HG03066 (cell line): ENCODE measurements at regions not wholly inside any gene's neighbourhood (a gene's known extent, or its start where the extent isn't known, plus 50 kb on each side); places are given as distances from the start of the nearest gene placed in this dataset.

Experiments used
- ATAC-seq: cut with Tn5 transposase; IDR thresholded peaks from one replicate; pipeline ENCODE4 v1.9.1; 2021; ENCODE audit warnings: low read depth; ENCODE audit not compliant: unreplicated experiment

GRCh38 chr4:4749137-4749536 is 110.3 kb upstream of the MSX1 start:
- no peak for ATAC-seq

GRCh38 chr4:4746444-4746843 is 113.0 kb upstream of the MSX1 start:
- no peak for ATAC-seq

GRCh38 chr4:4740071-4740470 is 119.4 kb upstream of the MSX1 start:
- ATAC-seq: no peak

DNA sequence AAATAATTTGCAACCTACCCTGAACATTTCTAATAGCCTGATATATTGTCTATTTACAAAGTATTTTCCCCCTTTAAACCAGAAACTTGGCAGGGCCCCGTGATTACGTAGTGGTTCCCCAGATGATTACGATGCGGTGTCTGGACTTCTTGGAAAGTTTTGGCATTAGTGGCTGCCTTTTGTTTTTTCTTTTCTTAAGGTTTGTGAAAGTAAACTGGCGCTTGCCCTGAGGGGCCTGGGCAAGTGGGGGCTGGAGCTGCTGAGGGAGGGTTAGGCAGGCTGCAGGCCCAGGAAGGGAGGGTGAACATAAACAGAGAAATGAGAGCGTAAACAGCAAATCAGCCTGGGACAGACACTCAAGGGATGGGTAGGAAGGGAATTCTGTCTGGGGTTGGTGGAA is 123.6 kb upstream of the MSX1 start:
- no peak for ATAC-seq

DNA sequence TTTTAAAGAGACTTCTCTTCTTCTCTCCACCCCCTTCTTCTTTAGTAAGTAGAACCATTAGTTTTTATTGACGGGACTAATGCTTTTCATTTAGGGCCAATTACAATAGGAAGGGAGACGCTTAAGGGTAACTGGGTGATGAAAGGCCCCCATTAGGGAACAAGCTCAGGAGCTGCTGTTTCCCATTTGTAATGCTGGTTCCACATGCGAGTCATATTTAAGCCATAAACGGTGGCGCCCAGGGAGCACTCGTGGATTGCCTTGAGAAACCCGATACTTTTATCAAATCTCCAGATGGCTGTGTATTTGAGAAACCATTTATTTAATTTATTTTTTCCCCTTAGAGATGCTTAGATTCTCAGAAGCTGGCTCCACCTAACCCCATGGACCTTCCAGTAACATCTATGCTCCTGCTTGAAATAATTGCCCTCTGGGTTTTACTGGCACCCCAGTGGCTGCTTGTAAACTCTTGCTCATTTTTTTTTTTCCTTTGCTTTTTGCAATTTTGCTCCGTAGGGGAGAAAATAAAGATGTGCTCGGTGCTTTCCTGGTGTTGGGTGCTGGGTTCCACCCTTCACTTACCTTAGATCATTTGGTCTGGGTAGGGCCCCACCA is 124.2 kb upstream of the MSX1 start:
- ATAC-seq: no peak

- no peak for ATAC-seq
Measured at GRCh38 chr4:4734425-4734824, 125.0 kb upstream of the MSX1 start.

- ATAC-seq: no peak
Measured at GRCh38 chr4:4733663-4734062, 125.8 kb upstream of the MSX1 start.

- ATAC-seq: no peak
Measured at GRCh38 chr4:4730249-4730648, 129.2 kb upstream of the MSX1 start.

DNA sequence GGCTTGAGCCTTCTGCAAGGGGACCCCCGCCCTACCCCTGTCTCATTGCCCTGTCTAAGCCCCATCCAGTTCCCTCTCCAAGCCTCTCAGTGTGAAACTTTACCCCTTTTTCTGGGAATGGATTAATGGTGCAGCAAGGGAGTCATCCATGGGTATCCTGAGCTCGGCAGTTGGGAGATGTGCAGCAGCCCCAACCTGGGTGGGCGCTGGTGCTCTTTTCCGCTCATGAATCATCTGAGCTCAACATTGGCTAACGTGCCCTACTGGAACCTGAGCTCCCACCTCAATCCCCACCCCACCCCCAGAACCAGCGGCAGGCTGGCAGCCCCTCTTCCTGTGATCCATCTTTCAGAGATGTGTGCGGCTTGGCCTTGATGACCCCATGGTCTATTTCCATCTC is 130.3 kb upstream of the MSX1 start:
- no peak for ATAC-seq

DNA sequence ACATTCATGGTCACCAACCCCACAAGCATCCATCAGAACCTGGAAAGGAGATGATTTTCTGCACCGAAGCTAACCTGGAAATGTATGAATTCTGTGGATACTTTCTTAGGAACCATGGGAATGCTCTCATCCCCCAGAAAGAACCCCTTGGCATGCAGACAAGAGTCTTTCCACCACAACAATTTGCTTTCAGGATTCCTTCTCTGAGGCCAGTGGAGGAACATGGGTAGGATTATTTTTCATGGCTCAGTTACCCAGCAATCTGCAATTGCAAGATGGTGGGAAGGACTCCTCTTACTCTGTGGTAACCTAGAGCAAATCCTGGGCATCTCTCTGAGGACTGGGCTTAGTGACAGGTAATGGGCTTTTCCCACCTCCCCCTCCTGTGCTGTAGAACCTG is 131.9 kb upstream of the MSX1 start:
- no peak for ATAC-seq

DNA sequence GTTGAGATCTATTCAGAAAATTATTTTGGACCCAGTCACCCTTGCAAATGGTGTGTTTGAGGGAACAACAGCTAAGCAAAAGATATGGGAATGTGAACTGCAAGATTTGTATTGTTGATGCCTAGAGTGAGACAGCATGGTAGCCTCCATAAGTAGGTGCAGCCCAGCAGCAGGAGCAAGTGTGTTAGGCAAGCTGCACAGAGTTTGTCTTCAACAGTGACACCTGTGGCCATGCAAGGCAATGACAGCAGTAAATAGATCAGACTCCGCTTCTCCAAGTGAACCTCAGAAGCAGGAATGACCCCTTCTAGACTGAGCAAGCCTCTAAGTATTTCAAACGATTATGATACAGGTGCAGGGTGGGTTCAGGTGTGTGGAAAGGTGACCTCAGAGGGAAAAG is 133.4 kb upstream of the MSX1 start:
- ATAC-seq: no peak

- no peak for ATAC-seq
Measured at GRCh38 chr4:4724321-4724720, 135.1 kb upstream of the MSX1 start.

DNA sequence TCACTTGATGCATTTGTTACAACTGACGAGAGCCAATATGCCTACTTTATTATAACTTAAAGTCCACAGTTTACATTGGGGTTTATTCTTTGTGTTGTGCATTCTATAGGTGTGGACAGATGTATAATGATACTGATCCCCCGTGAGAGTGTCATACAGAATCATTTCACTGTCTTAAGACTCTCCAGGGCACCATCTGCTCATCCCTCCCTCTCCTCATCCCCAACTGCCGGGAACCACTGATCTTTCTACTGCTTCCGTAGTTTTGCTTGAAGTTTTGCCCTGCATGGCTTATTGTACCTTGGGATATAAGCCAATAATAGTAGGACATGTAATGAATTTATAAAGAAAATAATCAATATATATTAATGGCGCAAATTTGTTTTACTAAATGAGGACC is 137.8 kb upstream of the MSX1 start:
- ATAC-seq: no peak

- no peak for ATAC-seq
Measured at GRCh38 chr4:4720646-4721045, 138.8 kb upstream of the MSX1 start.

GRCh38 chr4:4719436-4719835 is 140.0 kb upstream of the MSX1 start:
- no peak for ATAC-seq

- no peak for ATAC-seq
Measured at GRCh38 chr4:4717692-4718091, 141.8 kb upstream of the MSX1 start.

- ATAC-seq: no peak
Measured at GRCh38 chr4:4714331-4714730, 145.1 kb upstream of the MSX1 start.

DNA sequence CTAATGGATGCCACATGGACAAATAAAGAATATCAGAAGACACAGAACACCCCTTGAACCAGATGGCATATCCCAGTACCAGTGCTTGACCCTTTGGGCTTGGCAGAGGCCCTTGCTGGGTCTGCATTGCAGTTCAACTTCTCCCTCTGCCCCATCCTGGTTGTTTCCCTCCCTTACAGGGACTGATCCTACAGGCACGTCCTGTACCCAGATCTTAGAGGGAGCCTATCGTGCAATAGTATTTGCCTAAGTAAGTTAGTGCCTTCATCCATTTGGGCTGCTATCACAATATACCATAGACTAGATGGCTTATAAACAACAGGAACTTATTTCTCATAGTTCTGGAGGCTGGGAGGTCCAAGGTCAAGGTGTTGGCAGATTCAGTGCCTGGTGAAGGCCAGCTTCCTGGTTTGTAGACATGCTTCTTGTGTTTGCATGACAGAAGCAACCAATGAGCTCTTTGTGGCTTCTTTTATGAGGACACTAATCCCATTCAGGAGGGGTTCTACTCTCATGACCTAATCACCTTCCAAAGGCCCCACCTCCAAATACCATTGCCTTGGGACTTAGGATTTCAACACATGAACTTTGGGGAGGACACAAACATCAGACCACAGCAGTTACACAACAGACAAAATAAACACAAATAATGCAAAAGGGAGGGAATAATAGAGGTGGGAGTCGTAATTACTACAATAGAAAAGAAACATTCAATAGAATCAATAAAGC is 146.5 kb upstream of the MSX1 start:
- ATAC-seq: no peak

DNA sequence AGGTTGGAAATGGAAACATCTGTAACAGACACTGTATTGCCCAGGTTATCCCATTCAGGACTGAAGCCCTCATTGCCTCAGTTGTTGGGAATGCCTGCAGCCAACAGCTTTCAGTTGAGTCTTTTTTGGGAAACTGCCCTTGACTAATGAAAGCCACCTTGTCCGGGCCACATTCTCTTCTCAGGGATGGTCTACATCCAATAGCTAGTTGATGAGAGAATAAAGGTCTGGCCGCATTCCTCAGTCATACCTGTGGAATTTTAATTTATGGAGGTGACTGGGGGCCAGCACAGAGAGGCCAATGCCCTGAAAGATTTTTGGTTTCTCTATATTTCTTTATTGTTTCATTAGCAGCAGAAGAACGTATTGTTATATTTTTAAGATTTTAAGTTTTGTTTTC is 147.6 kb upstream of the MSX1 start:
- ATAC-seq: no peak

DNA sequence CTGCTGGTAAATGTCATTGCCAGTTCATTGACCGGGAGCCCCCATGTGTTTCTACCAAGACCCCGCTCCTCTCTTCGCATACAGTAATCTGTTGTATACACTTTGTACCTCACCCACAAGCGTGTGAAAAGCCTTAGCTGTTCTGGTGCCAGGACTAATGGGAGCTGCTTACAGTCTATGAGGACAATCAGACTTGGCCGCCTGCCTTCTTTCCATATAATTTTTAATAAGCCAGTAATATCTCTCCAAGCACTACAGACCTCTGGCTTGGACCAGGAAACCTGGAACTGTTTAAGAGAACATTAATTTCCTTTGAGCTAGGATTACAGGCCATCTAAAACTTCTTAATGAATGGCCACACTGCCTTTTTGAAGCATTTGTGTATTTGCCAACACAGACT is 149.7 kb upstream of the MSX1 start:
- ATAC-seq: no peak

- ATAC-seq: no peak
Measured at GRCh38 chr4:4704267-4704666, 155.2 kb upstream of the MSX1 start.

DNA sequence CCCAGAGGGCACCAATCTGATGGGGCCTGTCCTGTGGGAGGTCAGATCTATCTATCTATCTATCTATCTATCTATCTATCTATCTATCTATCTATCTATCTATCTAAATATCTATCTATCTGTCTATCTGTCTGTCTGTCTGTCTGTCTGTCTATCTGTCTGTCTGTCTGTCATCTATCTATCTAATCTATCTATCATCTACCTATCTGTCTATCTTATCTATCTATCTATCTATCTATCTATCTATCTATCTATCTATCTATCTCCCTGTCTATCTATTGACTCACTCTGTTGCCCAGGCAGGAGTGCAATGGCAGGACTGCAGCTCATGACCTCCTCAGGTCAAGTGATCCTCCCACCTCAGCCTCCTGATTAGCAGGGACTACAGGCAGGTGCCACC is 155.7 kb upstream of the STX18 start:
- no peak for ATAC-seq

- no peak for ATAC-seq
Measured at GRCh38 chr4:4696530-4696929, 154.7 kb upstream of the STX18 start.
